SK-N-SH treated with all-trans-retinoic acid at 6 μM for 48 hours (cell line): ENCODE measurements at regions not wholly inside any gene's neighbourhood (a gene's known extent, or its start where the extent isn't known, plus 50 kb on each side); places are given as distances from the start of the nearest gene placed in this dataset.

Experiments used
- ARNTL ChIP-seq: fragments of 450-650 bp; formaldehyde crosslinking; IDR thresholded peaks from 2 replicates; pipeline ENCODE4 v1.5.0; 2020; ENCODE audit warnings: low read depth, mild to moderate bottlenecking, moderate library complexity, borderline replicate concordance
- TOX ChIP-seq: fragments of 250-450 bp; sonication (Bioruptor Pico); IDR thresholded peaks from 2 replicates; pipeline ENCODE4 v1.8.0; 2021; ENCODE audit warnings: mild to moderate bottlenecking, moderate library complexity, borderline replicate concordance
- TF ChIP-seq, protein P1 (sequence below): fragments of 250-450 bp; sonication (Bioruptor Pico); IDR thresholded peaks from 2 replicates; pipeline ENCODE4 v1.5.1; 2021; ENCODE audit warnings: mild to moderate bottlenecking, moderate library complexity
- TF ChIP-seq, protein P2 (sequence below): fragments of 250-450 bp; sonication (Bioruptor Pico); IDR thresholded peaks from 2 replicates; pipeline ENCODE4 v1.8.0; 2020; ENCODE audit warnings: mild to moderate bottlenecking, moderate library complexity, borderline replicate concordance

- TF ChIP-seq TOX, result no peak
- TF ChIP-seq, protein P1, sequence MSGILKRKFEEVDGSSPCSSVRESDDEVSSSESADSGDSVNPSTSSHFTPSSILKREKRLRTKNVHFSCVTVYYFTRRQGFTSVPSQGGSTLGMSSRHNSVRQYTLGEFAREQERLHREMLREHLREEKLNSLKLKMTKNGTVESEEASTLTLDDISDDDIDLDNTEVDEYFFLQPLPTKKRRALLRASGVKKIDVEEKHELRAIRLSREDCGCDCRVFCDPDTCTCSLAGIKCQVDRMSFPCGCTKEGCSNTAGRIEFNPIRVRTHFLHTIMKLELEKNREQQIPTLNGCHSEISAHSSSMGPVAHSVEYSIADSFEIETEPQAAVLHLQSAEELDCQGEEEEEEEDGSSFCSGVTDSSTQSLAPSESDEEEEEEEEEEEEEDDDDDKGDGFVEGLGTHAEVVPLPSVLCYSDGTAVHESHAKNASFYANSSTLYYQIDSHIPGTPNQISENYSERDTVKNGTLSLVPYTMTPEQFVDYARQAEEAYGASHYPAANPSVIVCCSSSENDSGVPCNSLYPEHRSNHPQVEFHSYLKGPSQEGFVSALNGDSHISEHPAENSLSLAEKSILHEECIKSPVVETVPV (CRISPR knock-in tag), result no peak
- TF ChIP-seq, protein P2, sequence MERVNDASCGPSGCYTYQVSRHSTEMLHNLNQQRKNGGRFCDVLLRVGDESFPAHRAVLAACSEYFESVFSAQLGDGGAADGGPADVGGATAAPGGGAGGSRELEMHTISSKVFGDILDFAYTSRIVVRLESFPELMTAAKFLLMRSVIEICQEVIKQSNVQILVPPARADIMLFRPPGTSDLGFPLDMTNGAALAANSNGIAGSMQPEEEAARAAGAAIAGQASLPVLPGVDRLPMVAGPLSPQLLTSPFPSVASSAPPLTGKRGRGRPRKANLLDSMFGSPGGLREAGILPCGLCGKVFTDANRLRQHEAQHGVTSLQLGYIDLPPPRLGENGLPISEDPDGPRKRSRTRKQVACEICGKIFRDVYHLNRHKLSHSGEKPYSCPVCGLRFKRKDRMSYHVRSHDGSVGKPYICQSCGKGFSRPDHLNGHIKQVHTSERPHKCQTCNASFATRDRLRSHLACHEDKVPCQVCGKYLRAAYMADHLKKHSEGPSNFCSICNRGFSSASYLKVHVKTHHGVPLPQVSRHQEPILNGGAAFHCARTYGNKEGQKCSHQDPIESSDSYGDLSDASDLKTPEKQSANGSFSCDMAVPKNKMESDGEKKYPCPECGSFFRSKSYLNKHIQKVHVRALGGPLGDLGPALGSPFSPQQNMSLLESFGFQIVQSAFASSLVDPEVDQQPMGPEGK, result no peak
- TF ChIP-seq ARNTL, result no peak
These were observed 71.1 kb upstream of the KLF12 start for GRCh38 chr13:74205313-74205690.
